ENCODE measurements at regions not wholly inside any gene's neighbourhood (a gene's known extent, or its start where the extent isn't known, plus 50 kb on each side); places are given as distances from the start of the nearest gene placed in this dataset.

DNA sequence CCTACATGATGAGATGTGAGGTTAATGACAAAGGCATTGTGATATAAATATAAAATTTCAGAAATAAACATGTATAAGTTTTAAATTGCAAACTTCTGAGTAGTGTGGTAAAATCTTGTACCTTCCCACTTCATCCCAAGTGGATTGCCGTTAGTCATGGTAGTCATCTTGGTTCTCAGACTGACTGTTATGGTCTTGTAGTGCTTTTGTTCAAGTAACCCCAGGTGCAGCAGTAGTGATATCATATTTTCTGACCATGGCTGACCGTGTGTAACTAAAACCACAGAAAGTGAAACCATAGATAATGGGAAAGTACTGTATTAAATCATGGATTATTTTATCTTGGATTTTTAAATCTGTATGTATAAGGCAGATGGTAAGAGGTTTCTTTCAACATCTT, 74.8 kb upstream of the SLIT2 start:
- no peak for TF ChIP-seq CTCF (IDR thresholded peaks at IDR 0.05; ENCODE audit: insufficient read depth, low read length)
- TF ChIP-seq GABPA (IDR thresholded peaks at IDR 0.05; ENCODE audit: low read depth), result no peak
- TF ChIP-seq POLR2AphosphoS5 (IDR thresholded peaks at IDR 0.05; ENCODE audit: low read depth), result no peak
- no peak for TF ChIP-seq SPI1 (IDR thresholded peaks at IDR 0.05; ENCODE audit: borderline replicate concordance, low read depth)
- TF ChIP-seq, protein P1, sequence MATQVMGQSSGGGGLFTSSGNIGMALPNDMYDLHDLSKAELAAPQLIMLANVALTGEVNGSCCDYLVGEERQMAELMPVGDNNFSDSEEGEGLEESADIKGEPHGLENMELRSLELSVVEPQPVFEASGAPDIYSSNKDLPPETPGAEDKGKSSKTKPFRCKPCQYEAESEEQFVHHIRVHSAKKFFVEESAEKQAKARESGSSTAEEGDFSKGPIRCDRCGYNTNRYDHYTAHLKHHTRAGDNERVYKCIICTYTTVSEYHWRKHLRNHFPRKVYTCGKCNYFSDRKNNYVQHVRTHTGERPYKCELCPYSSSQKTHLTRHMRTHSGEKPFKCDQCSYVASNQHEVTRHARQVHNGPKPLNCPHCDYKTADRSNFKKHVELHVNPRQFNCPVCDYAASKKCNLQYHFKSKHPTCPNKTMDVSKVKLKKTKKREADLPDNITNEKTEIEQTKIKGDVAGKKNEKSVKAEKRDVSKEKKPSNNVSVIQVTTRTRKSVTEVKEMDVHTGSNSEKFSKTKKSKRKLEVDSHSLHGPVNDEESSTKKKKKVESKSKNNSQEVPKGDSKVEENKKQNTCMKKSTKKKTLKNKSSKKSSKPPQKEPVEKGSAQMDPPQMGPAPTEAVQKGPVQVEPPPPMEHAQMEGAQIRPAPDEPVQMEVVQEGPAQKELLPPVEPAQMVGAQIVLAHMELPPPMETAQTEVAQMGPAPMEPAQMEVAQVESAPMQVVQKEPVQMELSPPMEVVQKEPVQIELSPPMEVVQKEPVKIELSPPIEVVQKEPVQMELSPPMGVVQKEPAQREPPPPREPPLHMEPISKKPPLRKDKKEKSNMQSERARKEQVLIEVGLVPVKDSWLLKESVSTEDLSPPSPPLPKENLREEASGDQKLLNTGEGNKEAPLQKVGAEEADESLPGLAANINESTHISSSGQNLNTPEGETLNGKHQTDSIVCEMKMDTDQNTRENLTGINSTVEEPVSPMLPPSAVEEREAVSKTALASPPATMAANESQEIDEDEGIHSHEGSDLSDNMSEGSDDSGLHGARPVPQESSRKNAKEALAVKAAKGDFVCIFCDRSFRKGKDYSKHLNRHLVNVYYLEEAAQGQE (IDR thresholded peaks at IDR 0.05; ENCODE audit: insufficient replicate concordance, low read depth), result no peak
- Histone ChIP-seq H3K4me3 (replicated peaks; ENCODE audit: insufficient read depth, low read length) (no peak overlapping the region), H3K27me3 (ENCODE audit: insufficient read depth, poor library complexity, severe bottlenecking) (no peaks in the 10 kb centered on the region), H3K27ac (replicated peaks) (no peak overlapping the region)
- DNase-seq (ENCODE audit: low read depth in 1 of 2, low spot score in 1 of 2), result no peak

- TF ChIP-seq POLR2AphosphoS5 (IDR thresholded peaks at IDR 0.05; ENCODE audit: low read depth) (no peak), GABPA (IDR thresholded peaks at IDR 0.05; ENCODE audit: low read depth) (no peak), SPI1 (IDR thresholded peaks at IDR 0.05; ENCODE audit: borderline replicate concordance, low read depth) (no peak), CTCF (IDR thresholded peaks at IDR 0.05; ENCODE audit: insufficient read depth, low read length) (no peak)
- TF ChIP-seq, protein P1 (IDR thresholded peaks at IDR 0.05; ENCODE audit: insufficient replicate concordance, low read depth), result no peak
- DNase-seq (ENCODE audit: low read depth in 1 of 2, low spot score in 1 of 2), result no peak
- H3K27ac ChIP-seq (replicated peaks), result no peak overlapping the region
- no peak overlapping the region for H3K4me3 ChIP-seq (replicated peaks; ENCODE audit: insufficient read depth, low read length)
- H3K27me3 ChIP-seq (ENCODE audit: insufficient read depth, poor library complexity, severe bottlenecking), result no peaks in the 10 kb centered on the region
These were observed 79.5 kb upstream of the SLIT2 start for GRCh38 chr4:20172070-20172760.

- Histone ChIP-seq H3K27ac (replicated peaks) (no peak overlapping the region), H3K27me3 (ENCODE audit: insufficient read depth, poor library complexity, severe bottlenecking) (no peaks in the 10 kb centered on the region), H3K4me3 (replicated peaks; ENCODE audit: insufficient read depth, low read length) (no peak overlapping the region)
- TF ChIP-seq POLR2AphosphoS5 (IDR thresholded peaks at IDR 0.05; ENCODE audit: low read depth), result no peak
- no peak for DNase-seq (ENCODE audit: low read depth in 1 of 2, low spot score in 1 of 2)
These were observed 85.2 kb upstream of the SLIT2 start for GRCh38 chr4:20166544-20166943.

DNA sequence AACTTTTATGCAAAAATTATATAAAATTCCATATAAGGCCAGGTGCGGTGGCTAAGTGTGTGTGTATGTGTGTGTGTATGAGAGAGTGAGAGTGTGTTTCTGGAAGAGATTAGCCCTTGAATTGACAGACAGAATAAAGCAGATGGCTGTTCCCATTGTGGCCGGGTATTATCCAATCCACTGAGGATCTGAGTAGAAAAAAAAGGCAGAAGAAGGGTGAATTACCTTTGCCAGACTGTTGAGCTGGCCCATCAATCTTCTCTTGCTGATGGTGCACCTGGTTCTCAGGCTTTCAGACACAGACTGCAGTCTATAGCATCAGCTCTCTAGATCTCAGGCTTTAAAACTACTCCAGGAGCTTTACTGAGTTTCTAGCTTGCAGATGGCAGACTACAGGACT, 92.2 kb upstream of the SLIT2 start:
- TF ChIP-seq GABPA (IDR thresholded peaks at IDR 0.05; ENCODE audit: low read depth) (no peak), CTCF (IDR thresholded peaks at IDR 0.05; ENCODE audit: insufficient read depth, low read length) (no peak), POLR2AphosphoS5 (IDR thresholded peaks at IDR 0.05; ENCODE audit: low read depth) (no peak), SPI1 (IDR thresholded peaks at IDR 0.05; ENCODE audit: borderline replicate concordance, low read depth) (no peak)
- TF ChIP-seq, protein P1 (IDR thresholded peaks at IDR 0.05; ENCODE audit: insufficient replicate concordance, low read depth), result no peak
- no peak for DNase-seq (ENCODE audit: low read depth in 1 of 2, low spot score in 1 of 2)
- Histone ChIP-seq H3K27me3 (ENCODE audit: insufficient read depth, poor library complexity, severe bottlenecking) (no peaks in the 10 kb centered on the region), H3K4me3 (replicated peaks; ENCODE audit: insufficient read depth, low read length) (no peak overlapping the region), H3K27ac (replicated peaks) (no peak overlapping the region)

All from HL-60 (cell line).